SK-N-SH treated with all-trans-retinoic acid at 6 μM for 48 hours (cell line): ENCODE measurements at regions not wholly inside any gene's neighbourhood (a gene's known extent, or its start where the extent isn't known, plus 50 kb on each side); places are given as distances from the start of the nearest gene placed in this dataset.
A peak's percentile ranks its signal among the peaks of the same experiment; 100 is the strongest.

Experiments
- ATAC-seq: fragments of 200-7000 bp; cut with Tn5 transposase; 3 replicates; pipeline ENCODE4 v1.9.1; 2020; ENCODE audit warnings: mild to moderate bottlenecking, moderate library complexity
- POU6F1 ChIP-seq: fragments of 250-450 bp; sonication (Bioruptor Pico); IDR thresholded peaks from 2 replicates; pipeline ENCODE4 v1.8.0; 2021; ENCODE audit warnings: low read depth, mild to moderate bottlenecking, moderate library complexity, borderline replicate concordance

- no peak for TF ChIP-seq POU6F1
- ATAC-seq: peak; percentile 91
These were observed 50.4 kb upstream of the STXBP1 start for GRCh38 chr9:127561491-127562278.
